A673 (cell line): ENCODE measurements at regions not wholly inside any gene's neighbourhood (a gene's known extent, or its start where the extent isn't known, plus 50 kb on each side); places are given as distances from the start of the nearest gene placed in this dataset.

ENCODE experiments used
- BruUV-seq: library from RNA; stranded (reverse); fragments of 400-500 nt; replicated peaks from 2 replicates; lab custom pipeline; 2021; lab: Mats Ljungman, UMichigan
- CTCF ChIA-PET: fragments of 300-600 bp; sonication (Branson Sonifier 250); formaldehyde crosslinking; loops from one replicate; lab custom pipeline; 2022; ENCODE audit warnings: antibody characterized with exemption; lab: Charles Lee
- POLR2A ChIA-PET: fragments of 300-600 bp; sonication (Branson Sonifier 250); formaldehyde crosslinking; loops from one replicate; lab custom pipeline; 2022; ENCODE audit warnings: antibody characterized with exemption; ENCODE audit not compliant: low non-redundant PET; lab: Charles Lee
- DNase-seq: peaks from one replicate; pipeline ENCODE4 v3.0.0-alpha.2; 2015; ENCODE audit warnings: low spot score
- H3K27ac ChIP-seq: fragments of 200-600 bp; sonication (generic); 2 replicates; pipeline ENCODE4 v1.5.1; 2016; ENCODE audit warnings: mixed run types, low read depth, mild to moderate bottlenecking, mixed read lengths, antibody characterized with exemption, low read length; ENCODE audit not compliant: poor library complexity, severe bottlenecking
- H3K27me3 ChIP-seq: fragments of 200-600 bp; sonication (generic); replicated peaks from 2 replicates; pipeline ENCODE4 v1.6.1; 2017; ENCODE audit warnings: mixed run types, low read depth, mild to moderate bottlenecking, mixed read lengths, antibody characterized with exemption, low read length; ENCODE audit not compliant: insufficient read depth, poor library complexity
- H3K36me3 ChIP-seq: fragments of 200-600 bp; sonication (generic); 2 replicates; pipeline ENCODE4 v1.6.1; 2016; ENCODE audit warnings: mixed run types, mild to moderate bottlenecking, mixed read lengths, antibody characterized with exemption, low read length; ENCODE audit not compliant: insufficient read depth, poor library complexity, severe bottlenecking
- H3K4me1 ChIP-seq: fragments of 200-600 bp; sonication (generic); 2 replicates; pipeline ENCODE4 v1.6.1; 2017; ENCODE audit warnings: mixed run types, mild to moderate bottlenecking, mixed read lengths, antibody characterized with exemption, low read length; ENCODE audit not compliant: insufficient read depth, poor library complexity, severe bottlenecking
- H3K4me3 ChIP-seq: fragments of 200-600 bp; sonication (generic); 2 replicates; pipeline ENCODE4 v1.5.1; 2016; ENCODE audit warnings: low read depth, mixed run types, mild to moderate bottlenecking, mixed read lengths, low read length; ENCODE audit not compliant: poor library complexity, severe bottlenecking
- H3K9me3 ChIP-seq: fragments of 200-600 bp; sonication (generic); 2 replicates; pipeline ENCODE4 v1.6.1; 2016; ENCODE audit warnings: mixed run types, low read depth, mild to moderate bottlenecking, mixed read lengths, antibody characterized with exemption, low read length; ENCODE audit not compliant: poor library complexity, severe bottlenecking
- EZH2 ChIP-seq: fragments of 200-600 bp; sonication (generic); IDR thresholded peaks from 2 replicates; pipeline ENCODE4 v1.6.1; 2017; ENCODE audit warnings: borderline replicate concordance, low read depth, mild to moderate bottlenecking, mixed read lengths, antibody characterized with exemption, low read length; ENCODE audit not compliant: poor library complexity, severe bottlenecking
- intact Hi-C: fragments of 100-400 bp; cut with micrococcal nuclease; formaldehyde crosslinking; loops from one replicate; pipeline ENCODE4 v1.10.0; 2022; ENCODE audit not compliant: unreplicated experiment
- TF ChIP-seq, protein P1 (sequence below): fragments of 300-800, 200-600 bp; sonication (generic); conservative IDR thresholded peaks from 2 replicates; pipeline ENCODE4 v1.5.1; 2017; ENCODE audit warnings: low read depth, mild to moderate bottlenecking, antibody characterized with exemption, low read length, moderate library complexity, mixed read lengths

DNA sequence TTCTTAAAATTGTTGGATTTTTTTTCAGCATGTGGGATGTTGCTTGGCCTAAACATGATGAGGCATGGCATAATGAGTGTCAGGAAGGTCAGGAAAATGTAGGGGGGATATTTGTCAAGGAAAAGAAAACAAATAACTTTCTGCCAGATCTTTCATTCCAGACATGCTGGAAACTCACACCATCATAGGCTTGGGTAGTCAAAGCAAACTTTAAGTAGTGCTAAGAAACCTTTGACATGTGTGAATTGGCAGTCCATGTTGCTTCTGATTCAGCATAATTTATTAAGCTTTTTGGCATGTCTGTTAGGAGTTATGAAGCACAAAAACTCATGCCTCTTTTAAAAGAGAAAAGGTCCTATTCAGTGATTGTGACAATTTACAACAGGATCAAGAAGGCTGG lies 61.3 kb upstream of the MTAP start:
- H3K9me3 ChIP-seq = no peaks in the 10 kb centered on the region
- no peak for TF ChIP-seq EZH2
- TF ChIP-seq, protein P1, sequence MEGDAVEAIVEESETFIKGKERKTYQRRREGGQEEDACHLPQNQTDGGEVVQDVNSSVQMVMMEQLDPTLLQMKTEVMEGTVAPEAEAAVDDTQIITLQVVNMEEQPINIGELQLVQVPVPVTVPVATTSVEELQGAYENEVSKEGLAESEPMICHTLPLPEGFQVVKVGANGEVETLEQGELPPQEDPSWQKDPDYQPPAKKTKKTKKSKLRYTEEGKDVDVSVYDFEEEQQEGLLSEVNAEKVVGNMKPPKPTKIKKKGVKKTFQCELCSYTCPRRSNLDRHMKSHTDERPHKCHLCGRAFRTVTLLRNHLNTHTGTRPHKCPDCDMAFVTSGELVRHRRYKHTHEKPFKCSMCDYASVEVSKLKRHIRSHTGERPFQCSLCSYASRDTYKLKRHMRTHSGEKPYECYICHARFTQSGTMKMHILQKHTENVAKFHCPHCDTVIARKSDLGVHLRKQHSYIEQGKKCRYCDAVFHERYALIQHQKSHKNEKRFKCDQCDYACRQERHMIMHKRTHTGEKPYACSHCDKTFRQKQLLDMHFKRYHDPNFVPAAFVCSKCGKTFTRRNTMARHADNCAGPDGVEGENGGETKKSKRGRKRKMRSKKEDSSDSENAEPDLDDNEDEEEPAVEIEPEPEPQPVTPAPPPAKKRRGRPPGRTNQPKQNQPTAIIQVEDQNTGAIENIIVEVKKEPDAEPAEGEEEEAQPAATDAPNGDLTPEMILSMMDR = no peak
- POLR2A ChIA-PET = no interaction called here
- intact Hi-C loops = no loop called here
- no peak for DNase-seq
- CTCF ChIA-PET = no interaction called here
- H3K27ac ChIP-seq = no peak overlapping the region
- H3K4me3 ChIP-seq = no peak overlapping the region
- no TSS peak for BruUV-seq
- H3K36me3 ChIP-seq = no peaks in the 10 kb centered on the region
- H3K4me1 ChIP-seq = no peaks in the 10 kb centered on the region
- H3K27me3 ChIP-seq = no peaks in the 10 kb centered on the region

DNA sequence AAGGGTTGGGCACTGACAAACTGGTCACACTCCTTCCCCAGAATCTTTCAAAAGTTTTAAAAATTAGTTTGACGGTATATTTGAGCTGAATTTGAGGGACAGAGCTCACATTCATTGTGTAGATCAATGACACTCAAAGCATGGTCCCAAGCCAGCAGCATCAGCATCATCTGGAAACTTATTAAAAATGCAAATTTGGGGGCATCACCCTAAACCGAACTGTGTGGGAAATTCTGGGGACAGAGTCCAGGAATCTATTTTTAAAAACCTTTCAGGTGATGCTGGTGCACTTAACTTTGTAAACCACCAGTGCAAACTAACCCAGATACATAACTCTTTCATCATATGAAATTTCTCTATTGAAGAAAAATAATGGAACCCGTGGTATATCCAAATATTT lies 58.1 kb upstream of the MTAP start:
- H3K27me3 ChIP-seq = no peaks in the 10 kb centered on the region
- CTCF ChIA-PET = no interaction called here
- H3K36me3 ChIP-seq = no peaks in the 10 kb centered on the region

DNA sequence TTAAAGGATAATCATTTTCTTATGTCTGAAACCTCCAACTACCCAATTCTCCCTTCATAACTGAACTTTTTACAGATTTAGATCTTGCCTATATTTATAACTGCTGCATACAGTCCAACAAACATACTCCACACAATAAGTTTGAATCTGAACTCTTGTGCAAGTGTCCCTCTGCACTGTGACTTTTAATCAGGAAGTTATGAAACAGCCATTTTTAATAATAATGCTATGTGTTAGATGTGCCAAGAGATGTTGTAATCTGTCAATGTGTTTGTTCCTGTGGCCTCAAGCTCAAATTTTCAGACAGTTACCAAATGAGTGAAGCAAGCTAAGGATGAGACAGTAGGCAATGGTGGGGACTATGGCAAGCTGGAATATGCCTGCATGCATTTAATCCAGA lies 57.6 kb upstream of the MTAP start:
- Histone ChIP-seq H3K27me3 (no peaks in the 10 kb centered on the region), H3K36me3 (no peaks in the 10 kb centered on the region), H3K27ac (no peak overlapping the region), H3K4me1 (no peaks in the 10 kb centered on the region), H3K4me3 (no peak overlapping the region), H3K9me3 (no peaks in the 10 kb centered on the region)
- intact Hi-C loops = no loop called here
- BruUV-seq = no TSS peak
- TF ChIP-seq, protein P1 = no peak
- TF ChIP-seq EZH2 = no peak
- POLR2A ChIA-PET = no interaction called here
- CTCF ChIA-PET = no interaction called here
- DNase-seq = no peak

More for the DNA sequence above, 58.1 kb upstream of the MTAP start:
- H3K4me3 ChIP-seq = no peak overlapping the region
- no peak overlapping the region for H3K27ac ChIP-seq
- no peak for TF ChIP-seq EZH2
- TF ChIP-seq, protein P1 = no peak
- H3K9me3 ChIP-seq = no peaks in the 10 kb centered on the region
- no peak for DNase-seq
- H3K4me1 ChIP-seq = no peaks in the 10 kb centered on the region
- intact Hi-C loops = no loop called here
- POLR2A ChIA-PET = no interaction called here
- BruUV-seq = no TSS peak
